Kidney (tissue), 13 donors: ENCODE measurements at regions not wholly inside any gene's neighbourhood (a gene's known extent, or its start where the extent isn't known, plus 50 kb on each side); places are given as distances from the start of the nearest gene placed in this dataset.
"Not testable (repeated sequence)": the region's sequence is repeated elsewhere in the genome, so short reads cannot be mapped to it uniquely, and the experiment has no call there.

ENCODE experiments used
- DNase-seq, 5 donors: peaks; one replicate each; pipeline ENCODE4 v3.0.0-alpha.2; 2013 to 2020
- FAIRE-seq: peaks from 2 replicates; lab custom pipeline; 2012; peaks lifted over from hg19 to GRCh38; lab: Jason Lieb, UNC
- H3K27ac ChIP-seq, 2 donors: one replicate each; pipeline ENCODE4 v1.7.0; 2013; ENCODE audit warnings: low read depth in 2 of 2, low read length in 2 of 2, inconsistent platforms in 1 of 2
- H3K27me3 ChIP-seq: one replicate; pipeline ENCODE4 v1.7.1; 2013; ENCODE audit warnings: low read length, inconsistent platforms; ENCODE audit not compliant: control insufficient read depth, insufficient read depth
- H3K36me3 ChIP-seq, 3 donors: one replicate each; pipeline versions ENCODE4 v1.7.0 to v1.7.1; 2013; ENCODE audit warnings: low read length in 3 of 3, control low read depth in 1 of 3, inconsistent platforms in 1 of 3; ENCODE audit not compliant: insufficient read depth in 3 of 3, control insufficient read depth in 2 of 3
- H3K4me1 ChIP-seq, 3 donors: one replicate each; pipeline versions ENCODE4 v1.7.0 to v1.7.1; 2013; ENCODE audit warnings: low read length in 3 of 3, inconsistent platforms in 1 of 3, low read depth in 1 of 3; ENCODE audit not compliant: control insufficient read depth in 2 of 3, insufficient read depth in 2 of 3
- H3K4me3 ChIP-seq, 3 donors: one replicate each; pipeline versions ENCODE4 v1.7.0 to v1.8.1; 2013; ENCODE audit warnings: low read length in 3 of 3, control low read depth in 1 of 3, inconsistent platforms in 1 of 3
- H3K9ac ChIP-seq, 3 donors: one replicate each; pipeline versions ENCODE4 v1.7.0 to v1.7.1; 2013; ENCODE audit warnings: low read length in 3 of 3, control low read depth in 1 of 3, inconsistent platforms in 1 of 3
- H3K9me3 ChIP-seq, 3 donors: one replicate each; pipeline versions ENCODE4 v1.7.0 to v1.7.1; 2013; ENCODE audit warnings: low read length in 3 of 3, control low read depth in 1 of 3, inconsistent platforms in 1 of 3; ENCODE audit not compliant: control insufficient read depth in 2 of 3, insufficient read depth in 1 of 3
- CTCF ChIP-seq: IDR thresholded peaks from 3 replicates; pipeline ENCODE4 v1.5.1; 2012; ENCODE audit warnings: mild to moderate bottlenecking, moderate library complexity, borderline replicate concordance; ENCODE audit not compliant: insufficient read depth; ENCODE audit errors: extremely low read depth
- intact Hi-C: fragments of 100-400 bp; cut with DNase I; formaldehyde crosslinking; loops from one replicate; pipeline ENCODE4 v1.11.1; 2022
- donor health status: control.
- donor health status: control.
- donor health status: control.
- donor health status: control.
- donor health status: control.
- donor health status: DM: yes; HTN: yes; CAD: no.
- donor health status: Normal renal cell carcinoma (clear cell type).

- DNase-seq (no peak), FAIRE-seq (no peak)
- no peaks in the 10 kb centered on the region for H3K36me3 ChIP-seq
- H3K9ac ChIP-seq: no peak overlapping the region
- H3K9me3 ChIP-seq: no peaks in the 10 kb centered on the region
- no peak for TF ChIP-seq CTCF
- H3K27me3 ChIP-seq: no peaks in the 10 kb centered on the region
- intact Hi-C loops: no loop called here
- no peaks in the 10 kb centered on the region for H3K4me1 ChIP-seq
- no peak overlapping the region for H3K27ac ChIP-seq
- no peak overlapping the region for H3K4me3 ChIP-seq
Measured at GRCh38 chr4:66465111-66465510, 794.8 kb upstream of the EPHA5 start.

DNA sequence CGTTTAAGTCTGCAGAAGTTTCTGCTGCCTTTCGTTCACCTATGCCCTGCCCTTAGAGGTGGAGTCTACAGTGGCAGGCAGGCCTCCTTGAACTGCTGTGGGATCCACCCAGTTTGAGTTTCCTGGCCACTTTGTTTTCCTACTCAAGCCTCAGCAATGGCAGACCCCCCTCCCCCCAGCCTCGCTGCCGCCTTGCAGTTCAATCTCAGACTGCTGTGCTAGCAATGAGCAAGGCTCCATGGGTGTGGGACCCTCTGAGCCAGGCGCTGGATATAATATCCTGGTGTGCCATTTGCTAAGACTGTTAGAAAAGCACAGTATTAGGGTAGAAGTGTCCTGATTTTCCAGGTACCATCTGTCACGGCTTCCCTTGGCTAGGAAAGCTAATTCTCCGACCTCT is 792.6 kb upstream of the EPHA5 start:
- FAIRE-seq, H3K9ac ChIP-seq, DNase-seq, H3K4me1 ChIP-seq, H3K9me3 ChIP-seq, H3K27ac ChIP-seq, H3K36me3 ChIP-seq, intact Hi-C loops, H3K4me3 ChIP-seq, H3K27me3 ChIP-seq: not testable (repeated sequence)

- no peak overlapping the region for H3K4me3 ChIP-seq
- DNase-seq: no peak
- intact Hi-C loops: no loop called here
- no peaks in the 10 kb centered on the region for H3K4me1 ChIP-seq
- H3K9ac ChIP-seq: no peak overlapping the region
- no peaks in the 10 kb centered on the region for H3K36me3 ChIP-seq
- no peaks in the 10 kb centered on the region for H3K27me3 ChIP-seq
- no peak for TF ChIP-seq CTCF
- H3K27ac ChIP-seq: no peak overlapping the region
- no peaks in the 10 kb centered on the region for H3K9me3 ChIP-seq
- FAIRE-seq: no peak
Measured at GRCh38 chr4:66451741-66452140, 781.5 kb upstream of the EPHA5 start.

DNA sequence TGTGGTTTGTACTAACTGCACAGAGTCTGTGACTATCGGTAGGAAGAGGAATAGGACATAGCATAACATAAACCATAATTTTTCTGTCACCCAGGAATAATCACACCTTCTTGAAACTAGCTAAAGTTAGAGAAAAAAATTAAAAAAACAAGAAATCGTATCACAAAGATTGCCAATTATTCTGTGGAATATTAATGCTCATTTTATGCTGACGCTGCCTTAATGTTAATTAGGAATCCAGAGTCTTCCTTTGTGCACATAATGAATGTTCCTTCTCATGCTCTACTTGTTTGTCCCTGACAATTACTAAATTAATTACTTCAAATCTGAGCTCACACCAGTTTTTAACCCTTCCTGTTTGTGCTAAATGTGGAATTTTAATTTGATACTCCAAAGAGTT is 772.7 kb upstream of the EPHA5 start:
- no peak for DNase-seq
- H3K36me3 ChIP-seq: no peaks in the 10 kb centered on the region
- no peak for TF ChIP-seq CTCF

More for the DNA sequence above, 772.7 kb upstream of the EPHA5 start:
- Histone ChIP-seq H3K9ac (no peak overlapping the region), H3K9me3 (no peaks in the 10 kb centered on the region), H3K4me3 (no peak overlapping the region), H3K4me1 (no peaks in the 10 kb centered on the region), H3K27ac (no peak overlapping the region), H3K27me3 (no peaks in the 10 kb centered on the region)
- intact Hi-C loops: no loop called here
- no peak for FAIRE-seq
